Upper lobe of left lung (tissue), 4 donors: ENCODE measurements at regions not wholly inside any gene's neighbourhood (a gene's known extent, or its start where the extent isn't known, plus 50 kb on each side); places are given as distances from the start of the nearest gene placed in this dataset.

Experiments used
- CTCF ChIP-seq, 6 experiments: fragments of 450-650 bp in 4 of 6; fragments of 200-600 bp in 2 of 6; sonication (generic) in 2 of 6; IDR thresholded peaks; one replicate each; pipeline ENCODE4 v1.5.1; 2016 to 2019; ENCODE audit warnings: antibody characterized with exemption in 6 of 6
- POLR2A ChIP-seq, 4 donors: fragments of 450-650 bp; IDR thresholded peaks; one replicate each; pipeline ENCODE4 v1.5.1; 2016 to 2017; ENCODE audit warnings: antibody characterized with exemption in 4 of 4, mild to moderate bottlenecking in 2 of 4

- TF ChIP-seq POLR2A (IDR thresholded peaks at IDR 0.05) (no peak), CTCF (IDR thresholded peaks at IDR 0.05) (no peak)
Measured at GRCh38 chr3:193915613-193916012, 220.3 kb upstream of the HES1 start.
